ENCODE measurements at regions not wholly inside any gene's neighbourhood (a gene's known extent, or its start where the extent isn't known, plus 50 kb on each side); places are given as distances from the start of the nearest gene placed in this dataset.

DNA sequence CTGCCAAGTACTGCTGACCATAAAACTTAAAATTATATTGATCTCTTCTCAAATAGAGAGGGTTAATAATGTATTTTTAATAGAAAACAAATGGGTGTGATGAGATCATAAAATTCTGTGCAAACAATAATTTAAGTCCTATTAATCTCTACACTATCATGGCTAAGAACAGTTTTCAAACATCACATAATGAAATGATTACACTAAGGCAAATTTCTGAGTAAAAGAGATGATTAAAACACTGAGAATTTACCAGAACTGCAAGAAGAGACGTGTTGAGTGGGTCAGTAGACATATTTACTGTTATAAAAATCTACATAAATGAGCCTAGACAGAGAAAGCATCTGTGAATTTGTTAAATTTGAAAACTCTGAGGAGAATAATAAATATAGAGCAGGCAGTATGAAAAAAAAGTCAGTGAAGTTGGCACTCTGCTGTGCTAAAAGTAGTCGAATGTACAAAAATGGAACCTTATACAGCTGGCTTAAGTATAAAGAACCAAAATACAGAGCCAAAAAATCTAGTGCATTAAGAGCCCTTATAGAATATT is 302.6 kb upstream of the MANEA start:
- no peaks in the 10 kb centered on the region for H3K36me3 ChIP-seq
- no peak for DNase-seq
- TF ChIP-seq EP300 (IDR thresholded peaks at IDR 0.05) (no peak), POLR2AphosphoS5 (IDR thresholded peaks at IDR 0.05) (no peak), POLR2A (IDR thresholded peaks at IDR 0.05) (no peak)
- TF ChIP-seq, protein P1, sequence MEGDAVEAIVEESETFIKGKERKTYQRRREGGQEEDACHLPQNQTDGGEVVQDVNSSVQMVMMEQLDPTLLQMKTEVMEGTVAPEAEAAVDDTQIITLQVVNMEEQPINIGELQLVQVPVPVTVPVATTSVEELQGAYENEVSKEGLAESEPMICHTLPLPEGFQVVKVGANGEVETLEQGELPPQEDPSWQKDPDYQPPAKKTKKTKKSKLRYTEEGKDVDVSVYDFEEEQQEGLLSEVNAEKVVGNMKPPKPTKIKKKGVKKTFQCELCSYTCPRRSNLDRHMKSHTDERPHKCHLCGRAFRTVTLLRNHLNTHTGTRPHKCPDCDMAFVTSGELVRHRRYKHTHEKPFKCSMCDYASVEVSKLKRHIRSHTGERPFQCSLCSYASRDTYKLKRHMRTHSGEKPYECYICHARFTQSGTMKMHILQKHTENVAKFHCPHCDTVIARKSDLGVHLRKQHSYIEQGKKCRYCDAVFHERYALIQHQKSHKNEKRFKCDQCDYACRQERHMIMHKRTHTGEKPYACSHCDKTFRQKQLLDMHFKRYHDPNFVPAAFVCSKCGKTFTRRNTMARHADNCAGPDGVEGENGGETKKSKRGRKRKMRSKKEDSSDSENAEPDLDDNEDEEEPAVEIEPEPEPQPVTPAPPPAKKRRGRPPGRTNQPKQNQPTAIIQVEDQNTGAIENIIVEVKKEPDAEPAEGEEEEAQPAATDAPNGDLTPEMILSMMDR (IDR thresholded peaks at IDR 0.05) = no peak
- intact Hi-C loops (cut with DNase I) = no loop called here
- no peak overlapping the region for H3K27ac ChIP-seq
- no peak overlapping the region for H3K4me3 ChIP-seq
- H3K4me1 ChIP-seq = no peaks in the 10 kb centered on the region
- H3K27me3 ChIP-seq = no peaks in the 10 kb centered on the region
- 45 to 61% methylated on average over 2 of the region's 2 CpGs for WGBS, 2 donors
- no peaks in the 10 kb centered on the region for H3K9me3 ChIP-seq

DNA sequence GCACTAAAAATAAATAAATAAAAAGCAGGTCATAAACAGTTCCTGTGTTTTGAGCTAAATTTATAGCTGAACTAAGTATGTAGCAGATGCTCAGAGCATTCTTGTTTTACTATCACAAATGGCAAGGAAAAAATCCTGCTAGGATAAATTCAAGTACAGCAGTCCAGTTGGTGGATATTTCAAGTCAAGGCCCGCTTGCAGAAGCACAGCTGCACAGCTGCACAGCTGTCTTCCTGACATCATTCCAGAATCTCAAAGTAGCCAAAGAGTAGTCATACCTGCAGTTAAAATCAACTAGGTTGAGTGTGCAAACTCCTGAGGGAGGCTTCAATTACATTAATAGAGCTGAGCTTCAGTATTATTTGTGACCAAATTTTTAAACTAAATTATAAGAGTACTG is 297.7 kb upstream of the MANEA start:
- TF ChIP-seq EP300 (IDR thresholded peaks at IDR 0.05) (no peak), POLR2A (IDR thresholded peaks at IDR 0.05) (no peak), POLR2AphosphoS5 (IDR thresholded peaks at IDR 0.05) (no peak)
- TF ChIP-seq, protein P1 (IDR thresholded peaks at IDR 0.05) = no peak
- intact Hi-C loops (cut with DNase I) = no loop called here
- WGBS, 2 donors = 53 to 69% methylated on average over 1 of the region's 1 CpG
- H3K36me3 ChIP-seq = no peaks in the 10 kb centered on the region
- H3K4me1 ChIP-seq = no peaks in the 10 kb centered on the region
- no peaks in the 10 kb centered on the region for H3K9me3 ChIP-seq
- H3K27me3 ChIP-seq = no peaks in the 10 kb centered on the region
- H3K27ac ChIP-seq = no peak overlapping the region
- DNase-seq = no peak
- no peak overlapping the region for H3K4me3 ChIP-seq

DNA sequence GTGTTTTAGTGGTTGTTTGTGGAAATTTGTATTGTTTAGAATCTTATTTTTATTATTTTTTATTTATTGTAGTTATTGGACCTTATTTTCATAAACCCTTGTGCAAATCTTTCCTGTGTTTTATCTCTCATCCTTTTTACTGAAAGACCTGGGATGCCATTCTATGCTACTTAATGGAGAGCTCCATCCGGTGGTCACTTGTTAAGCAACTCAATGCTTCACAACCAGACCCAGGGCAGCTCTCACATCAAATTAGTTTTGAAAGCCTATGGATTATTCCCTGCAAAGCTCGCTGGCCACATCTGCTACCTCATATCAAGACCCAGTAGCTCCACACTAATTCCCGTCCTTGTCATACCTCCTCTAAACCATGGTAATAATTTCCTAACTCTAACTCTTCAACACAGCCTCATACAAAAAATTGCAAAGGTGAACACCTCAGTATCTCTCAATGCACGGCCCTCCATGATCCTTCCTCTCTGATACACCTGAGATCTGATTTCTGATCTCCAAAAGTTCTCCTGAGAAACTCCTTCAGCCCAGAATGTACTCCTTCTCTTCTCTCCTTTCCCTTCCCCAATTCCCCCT is 296.6 kb upstream of the MANEA start:
- Histone ChIP-seq H3K27ac (no peak overlapping the region), H3K4me3 (no peak overlapping the region), H3K36me3 (no peaks in the 10 kb centered on the region), H3K27me3 (no peaks in the 10 kb centered on the region), H3K4me1 (no peaks in the 10 kb centered on the region), H3K9me3 (no peaks in the 10 kb centered on the region)
- no peak for TF ChIP-seq POLR2AphosphoS5 (IDR thresholded peaks at IDR 0.05)
- TF ChIP-seq, protein P1 (IDR thresholded peaks at IDR 0.05) = peak in 1 of 4 experiments; percentile 17
- 48 to 58% methylated on average over 4 of the region's 4 CpGs for WGBS, 2 donors
- intact Hi-C loops (cut with DNase I) = no loop called here
- DNase-seq = no peak

DNA sequence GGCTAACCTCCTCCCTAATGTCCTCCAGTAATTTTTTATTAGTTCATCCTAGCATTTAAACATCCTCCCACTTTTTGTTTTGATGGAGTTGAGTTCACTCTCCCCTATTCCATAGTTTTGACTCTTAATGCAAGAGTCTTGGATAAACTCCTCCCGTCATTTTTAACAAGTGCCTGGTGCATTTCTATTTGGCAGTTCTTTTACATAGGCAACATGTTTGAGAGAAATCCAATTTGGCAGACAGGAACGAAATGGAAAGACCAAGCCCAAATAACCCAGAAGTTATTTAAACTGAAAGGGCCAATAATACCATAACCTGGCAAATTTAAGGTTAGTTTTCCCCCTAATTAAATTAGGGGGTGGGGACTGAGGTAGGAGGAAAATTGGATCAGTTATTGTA is 291.5 kb upstream of the MANEA start:
- 38 to 42% methylated on average over 2 of the region's 2 CpGs for WGBS, 2 donors
- H3K27me3 ChIP-seq = no peaks in the 10 kb centered on the region
- no peak overlapping the region for H3K27ac ChIP-seq
- H3K4me1 ChIP-seq = no peaks in the 10 kb centered on the region
- no peak for TF ChIP-seq POLR2A (IDR thresholded peaks at IDR 0.05)
- TF ChIP-seq EP300 (IDR thresholded peaks at IDR 0.05) = no peak
- TF ChIP-seq POLR2AphosphoS5 (IDR thresholded peaks at IDR 0.05) = no peak
- TF ChIP-seq, protein P1 (IDR thresholded peaks at IDR 0.05) = no peak
- intact Hi-C loops (cut with DNase I) = no loop called here
- H3K4me3 ChIP-seq = no peak overlapping the region
- H3K9me3 ChIP-seq = no peaks in the 10 kb centered on the region
- DNase-seq = no peak
- no peaks in the 10 kb centered on the region for H3K36me3 ChIP-seq

DNA sequence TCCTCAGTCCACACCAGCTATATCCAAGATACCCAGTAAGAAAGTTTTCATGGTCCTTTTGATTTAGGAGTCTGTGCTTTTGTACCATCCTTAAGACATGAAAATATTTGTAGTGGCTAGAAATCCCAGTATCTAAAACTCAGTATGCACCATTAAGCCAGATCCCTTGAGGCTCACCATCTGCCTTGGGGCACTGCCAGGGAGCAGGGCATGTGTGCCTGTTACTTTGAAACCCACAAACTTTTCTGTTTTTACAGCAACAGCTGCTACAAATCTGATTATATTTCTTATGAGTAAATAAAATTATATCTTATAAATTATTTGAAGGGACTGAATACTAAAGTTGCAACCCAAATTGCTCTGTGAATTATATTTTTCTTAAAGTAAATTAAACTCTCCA is 290.5 kb upstream of the MANEA start:
- Histone ChIP-seq H3K27ac (no peak overlapping the region), H3K9me3 (no peaks in the 10 kb centered on the region), H3K4me3 (no peak overlapping the region), H3K36me3 (no peaks in the 10 kb centered on the region), H3K27me3 (no peaks in the 10 kb centered on the region), H3K4me1 (no peaks in the 10 kb centered on the region)
- DNase-seq = no peak
- TF ChIP-seq, protein P1 (IDR thresholded peaks at IDR 0.05) = no peak
- TF ChIP-seq POLR2A (IDR thresholded peaks at IDR 0.05) (no peak), EP300 (IDR thresholded peaks at IDR 0.05) (no peak), POLR2AphosphoS5 (IDR thresholded peaks at IDR 0.05) (no peak)
- intact Hi-C loops (cut with DNase I) = no loop called here
